KG1 (cell line): ENCODE measurements at regions not wholly inside any gene's neighbourhood (a gene's known extent, or its start where the extent isn't known, plus 50 kb on each side); places are given as distances from the start of the nearest gene placed in this dataset.
"Not testable (repeated sequence)": the region's sequence is repeated elsewhere in the genome, so short reads cannot be mapped to it uniquely, and the experiment has no call there.

Experiments
- DNase-seq: peaks from one replicate; lab custom pipeline; 2025; lab: John Stamatoyannopoulos, UW

- DNase-seq = no peak
These were observed 452.1 kb upstream of the PROX1 start for GRCh38 chr1:213535679-213536078.

- DNase-seq = no peak
These were observed 449.5 kb upstream of the PROX1 start for GRCh38 chr1:213538251-213538650.

DNA sequence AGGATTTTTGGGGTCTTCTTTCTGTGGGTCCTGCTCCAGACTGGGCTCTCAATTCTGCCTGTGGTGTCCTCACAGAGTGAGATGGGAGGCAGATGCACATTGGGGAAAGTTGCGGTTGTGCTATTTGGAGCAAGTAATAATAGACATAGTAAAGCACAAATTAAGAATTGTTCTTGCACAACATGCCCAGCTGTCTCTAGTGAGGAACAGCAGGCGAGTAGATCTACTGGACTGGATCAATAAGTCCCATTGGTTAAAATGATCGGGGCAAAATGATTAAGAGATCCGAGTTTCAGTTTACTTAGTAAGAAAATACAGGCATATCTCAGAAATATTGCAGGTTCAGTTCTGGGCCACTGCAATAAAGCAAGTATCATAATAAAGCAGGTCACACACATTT is 448.3 kb upstream of the PROX1 start:
- DNase-seq = no peak

DNA sequence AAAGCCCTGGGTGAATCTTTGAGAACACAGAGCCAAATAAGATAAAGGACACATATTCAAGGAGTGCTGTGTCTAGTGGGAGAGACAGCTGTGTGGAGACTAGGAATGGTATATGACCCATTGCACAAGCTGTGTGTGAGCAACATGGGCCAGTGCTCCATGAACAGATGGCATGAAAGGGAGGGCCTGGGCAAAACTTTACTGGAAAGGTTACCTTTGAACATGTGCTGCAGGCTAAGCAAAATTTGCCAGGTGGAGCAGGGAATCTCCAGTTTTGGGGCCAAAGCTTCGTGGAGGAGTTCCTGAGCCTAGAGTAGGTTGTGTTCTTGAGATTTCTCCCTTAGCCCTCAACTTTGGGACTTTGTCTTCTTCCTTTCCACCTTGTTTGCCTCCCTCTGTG is 446.1 kb upstream of the PROX1 start:
- no peak for DNase-seq

GRCh38 chr1:213545181-213545580 is 442.6 kb upstream of the PROX1 start:
- not testable (repeated sequence) for DNase-seq

- no peak for DNase-seq
These were observed 437.8 kb upstream of the PROX1 start for GRCh38 chr1:213549982-213550381.

DNA sequence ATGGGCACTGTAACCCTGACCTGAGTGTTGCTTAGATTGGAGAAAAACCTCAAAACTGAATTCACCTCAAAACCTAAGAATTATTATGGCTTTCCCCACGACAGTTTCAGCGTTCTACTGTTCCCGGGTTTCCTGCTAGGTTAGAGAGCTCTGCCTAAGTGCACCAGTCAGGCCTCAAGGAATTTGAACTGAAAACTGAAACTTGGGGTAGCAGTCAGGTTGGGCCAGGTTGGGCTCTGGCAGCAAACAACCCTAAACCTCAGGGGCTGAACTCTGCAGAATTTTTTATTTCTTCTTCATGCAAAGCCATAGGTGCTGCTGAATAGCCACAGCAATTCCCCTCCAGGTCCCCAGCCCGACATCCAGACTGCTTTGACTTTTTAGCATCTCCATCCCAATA is 437.0 kb upstream of the PROX1 start:
- DNase-seq = no peak

GRCh38 chr1:213552045-213552444 is 435.7 kb upstream of the PROX1 start:
- no peak for DNase-seq

DNA sequence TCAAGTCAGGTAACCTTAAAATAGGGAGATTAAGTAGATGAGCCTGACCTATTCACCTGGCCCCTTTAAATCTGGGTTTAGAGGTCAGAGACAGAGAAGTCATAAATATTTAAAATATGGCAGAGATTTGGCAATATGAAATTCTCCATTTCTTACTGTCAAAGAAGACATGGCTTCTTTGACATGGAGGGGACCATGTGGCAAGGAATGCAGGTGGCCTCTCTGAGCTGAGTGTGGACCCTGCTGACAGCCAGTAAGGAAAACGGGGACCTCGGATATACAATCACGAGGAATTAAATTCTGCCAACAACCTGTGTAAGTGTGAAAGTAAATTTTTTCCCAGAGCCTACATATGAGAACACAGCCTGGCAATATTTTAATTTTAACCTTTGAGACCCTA is 427.5 kb upstream of the PROX1 start:
- DNase-seq = no peak

GRCh38 chr1:213561870-213562269 is 425.9 kb upstream of the PROX1 start:
- no peak for DNase-seq

DNA sequence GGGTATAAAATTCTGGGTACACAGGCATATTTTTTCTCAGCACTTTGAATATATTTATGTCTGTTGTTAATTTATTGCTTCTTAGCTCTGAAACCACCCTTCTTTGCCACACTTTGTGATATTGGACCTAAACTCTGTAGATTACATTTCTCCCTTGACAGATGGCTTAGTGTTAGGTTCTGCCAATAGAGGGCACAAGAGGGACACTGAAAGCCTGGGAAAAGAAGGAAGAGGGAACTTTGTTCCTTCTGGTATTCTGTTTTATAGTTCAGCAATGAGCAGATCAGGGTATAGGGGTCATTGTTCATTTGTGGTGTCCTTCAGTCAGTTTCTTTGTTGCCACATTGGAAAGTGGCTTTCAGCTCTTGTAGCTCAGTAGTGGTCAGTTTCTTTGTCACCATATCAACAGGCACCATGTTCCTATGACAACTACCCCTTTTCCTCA is 423.5 kb upstream of the PROX1 start:
- no peak for DNase-seq

GRCh38 chr1:213568929-213569815 is 418.6 kb upstream of the PROX1 start:
- no peak for DNase-seq

- no peak for DNase-seq
These were observed 418.0 kb upstream of the PROX1 start for GRCh38 chr1:213569816-213570150.

GRCh38 chr1:213570487-213570886 is 417.3 kb upstream of the PROX1 start:
- no peak for DNase-seq

- DNase-seq = no peak
These were observed 416.4 kb upstream of the PROX1 start for GRCh38 chr1:213571419-213571818.

DNA sequence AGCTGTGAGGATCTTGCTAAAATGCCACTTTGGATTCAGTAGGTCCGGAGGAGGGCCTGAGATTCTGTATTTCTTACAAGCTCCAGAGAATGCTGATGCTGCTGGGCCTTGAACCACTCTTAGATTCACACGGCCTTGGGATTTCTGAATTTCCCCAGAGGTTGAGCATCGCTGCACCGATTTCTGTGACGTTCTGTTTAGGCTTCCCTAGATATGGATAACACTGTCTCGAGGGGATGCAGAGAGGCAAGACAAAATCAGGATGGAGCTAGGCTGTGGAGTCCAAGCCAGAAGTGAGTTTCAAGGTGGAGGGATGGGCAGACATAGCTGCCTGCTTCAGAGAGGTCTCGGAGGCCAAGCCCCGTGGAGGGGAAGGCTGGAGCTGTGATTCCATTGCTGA is 415.9 kb upstream of the PROX1 start:
- no peak for DNase-seq

GRCh38 chr1:213572912-213573647 is 414.7 kb upstream of the PROX1 start:
- no peak for DNase-seq

- DNase-seq = no peak
These were observed 414.1 kb upstream of the PROX1 start for GRCh38 chr1:213573648-213574009.

- DNase-seq = no peak
These were observed 404.7 kb upstream of the PROX1 start for GRCh38 chr1:213582976-213583567.

- no peak for DNase-seq
These were observed 403.5 kb upstream of the PROX1 start for GRCh38 chr1:213584272-213584671.

DNA sequence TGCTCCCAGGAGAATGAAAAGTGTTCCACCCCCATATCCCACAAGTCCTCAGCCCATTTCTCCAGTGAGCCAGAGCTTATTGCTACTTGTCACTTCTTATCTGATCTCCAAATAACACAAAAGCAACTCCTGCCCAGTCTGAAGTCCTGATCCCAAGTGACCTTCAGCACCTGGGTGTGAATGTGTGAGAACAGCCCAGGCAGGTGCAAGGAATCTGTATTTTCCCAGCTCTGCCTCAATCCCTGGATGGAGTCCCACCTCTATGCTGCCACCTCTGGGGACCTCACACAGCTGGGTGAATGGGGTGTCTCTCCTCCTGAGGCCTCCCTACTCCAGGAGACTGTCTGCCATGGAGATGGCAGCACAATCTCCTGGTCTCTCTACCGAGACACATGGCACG is 402.4 kb upstream of the PROX1 start:
- DNase-seq = no peak

- DNase-seq = no peak
These were observed 401.7 kb upstream of the PROX1 start for GRCh38 chr1:213585959-213586586.

DNA sequence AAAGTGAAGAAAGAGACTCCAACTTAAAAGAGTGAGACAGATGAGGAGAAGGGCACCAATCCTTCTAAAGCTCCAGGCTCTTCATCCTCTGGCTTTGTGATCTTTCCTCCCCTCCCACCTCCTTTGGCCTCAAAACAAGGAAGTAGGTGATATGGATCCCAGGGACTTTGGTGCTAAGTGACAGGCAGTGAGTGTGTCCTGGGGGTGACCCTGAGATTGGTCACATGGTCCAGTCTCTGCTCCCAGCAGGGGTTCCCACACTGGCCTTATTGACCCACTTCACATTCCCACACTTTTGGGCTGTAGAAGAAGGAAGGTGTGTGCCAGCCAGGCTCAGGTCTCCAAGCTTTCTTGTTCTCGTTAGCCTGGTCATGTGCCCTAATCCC is 401.2 kb upstream of the PROX1 start:
- no peak for DNase-seq
